Brain microvascular endothelial cell (primary cell): ENCODE measurements at regions not wholly inside any gene's neighbourhood (a gene's known extent, or its start where the extent isn't known, plus 50 kb on each side); places are given as distances from the start of the nearest gene placed in this dataset.

ENCODE experiments used
- DNase-seq: peaks from one replicate; pipeline ENCODE4 v3.0.0-alpha.2; 2020
- H3K27ac ChIP-seq: fragments of 250-450 bp; sonication (Bioruptor Pico); 2 replicates; pipeline ENCODE4 v1.5.1; 2020; ENCODE audit warnings: mild to moderate bottlenecking, moderate library complexity
- H3K27me3 ChIP-seq: fragments of 250-450 bp; sonication (Bioruptor Pico); replicated peaks from 2 replicates; pipeline ENCODE4 v1.5.1; 2020; ENCODE audit warnings: mild to moderate bottlenecking
- H3K36me3 ChIP-seq: fragments of 250-450 bp; sonication (Bioruptor Pico); replicated peaks from 2 replicates; pipeline ENCODE4 v1.5.1; 2020; ENCODE audit warnings: mild to moderate bottlenecking
- H3K4me3 ChIP-seq: 2 replicates; pipeline ENCODE4 v1.5.1; 2011; ENCODE audit warnings: low read depth, mild to moderate bottlenecking, control low read depth, low read length, moderate library complexity
- CTCF ChIP-seq: IDR thresholded peaks from 2 replicates; pipeline ENCODE4 v1.5.1; 2011; ENCODE audit warnings: low read depth, mild to moderate bottlenecking, moderate library complexity, low read length, control low read depth, inconsistent platforms; ENCODE audit errors: missing control alignments
- in situ Hi-C: cut with HindIII; loops from 2 replicates; pipeline ENCODE4 v1.10.0; 2017; ENCODE audit warnings: low sequenced_read_pairs, low pct_ligation_motif_present

DNA sequence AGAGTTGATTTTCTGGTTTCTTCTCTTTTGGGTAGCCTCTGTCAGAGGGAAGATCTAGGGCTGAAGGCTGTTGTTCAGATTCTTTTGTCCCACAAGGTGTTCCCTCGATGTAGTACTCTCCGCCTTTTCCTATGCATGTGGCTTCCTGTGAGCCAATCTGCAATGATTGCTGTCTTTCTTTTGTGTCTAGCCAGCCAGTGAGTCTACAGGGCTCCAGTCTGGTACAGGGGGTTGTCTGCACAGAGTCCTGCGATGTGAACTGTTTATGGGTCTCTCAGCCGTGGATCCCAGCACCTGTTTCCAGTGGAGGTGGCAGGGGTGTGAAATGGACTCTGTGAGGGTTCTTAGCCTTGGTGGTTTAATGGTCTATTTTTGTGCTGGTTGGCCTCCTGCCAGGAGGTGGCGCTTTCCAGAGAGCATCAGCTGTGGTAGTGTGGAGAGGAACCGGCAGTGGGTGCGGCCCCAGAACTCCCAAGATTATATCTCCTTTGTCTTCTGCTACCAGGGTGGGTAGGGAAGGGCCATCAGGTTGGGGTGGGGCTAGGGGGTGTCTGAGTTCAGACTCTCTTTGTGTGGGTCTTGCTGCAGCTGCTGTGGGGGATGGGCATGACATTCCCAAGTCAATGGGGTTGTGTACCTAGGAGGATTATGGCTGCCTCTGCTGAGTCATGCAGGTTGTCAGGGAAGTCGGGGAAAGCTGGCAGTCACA is 81.3 kb upstream of the C21orf91 start:
- DNase-seq, result no peak
- in situ Hi-C loops, result no loop called here
- TF ChIP-seq CTCF, result no peak

GRCh38 chr21:17889171-17889570 is 70.0 kb upstream of the C21orf91 start:
- Histone ChIP-seq H3K4me3 (no peak overlapping the region), H3K36me3 (no peaks in the 10 kb centered on the region), H3K27ac (no peak overlapping the region), H3K27me3 (no peaks in the 10 kb centered on the region)
- no peak for TF ChIP-seq CTCF
- in situ Hi-C loops, result no loop called here
- DNase-seq, result no peak

More for the DNA sequence above, 81.3 kb upstream of the C21orf91 start:
- Histone ChIP-seq H3K27ac (no peak overlapping the region), H3K36me3 (no peaks in the 10 kb centered on the region), H3K4me3 (no peak overlapping the region), H3K27me3 (no peaks in the 10 kb centered on the region)

- H3K36me3 ChIP-seq, result no peaks in the 10 kb centered on the region
- no peak for TF ChIP-seq CTCF
- no peak overlapping the region for H3K4me3 ChIP-seq
- H3K27ac ChIP-seq, result no peak overlapping the region
- no peaks in the 10 kb centered on the region for H3K27me3 ChIP-seq
- DNase-seq, result no peak
- in situ Hi-C loops, result no loop called here
Observed at GRCh38 chr21:17869115-17869514, 50.0 kb upstream of the C21orf91 start.
